Keratinocyte (primary cell): ENCODE measurements at regions not wholly inside any gene's neighbourhood (a gene's known extent, or its start where the extent isn't known, plus 50 kb on each side); places are given as distances from the start of the nearest gene placed in this dataset.

ENCODE experiments used
- DNase-seq: peaks from one replicate; pipeline ENCODE4 v3.0.0-alpha.2; 2011; ENCODE audit warnings: low read depth, missing footprints, low spot score
- FAIRE-seq: peaks from 2 replicates; lab custom pipeline; 2011; peaks lifted over from hg19 to GRCh38; lab: Jason Lieb, UNC
- H2AFZ ChIP-seq: 2 replicates; pipeline ENCODE4 v1.6.0; 2012; ENCODE audit warnings: low read length, control low read depth, inconsistent platforms; ENCODE audit not compliant: control insufficient read depth
- H3K27ac ChIP-seq: 2 replicates; pipeline ENCODE4 v1.5.1; 2011; ENCODE audit warnings: low read length; ENCODE audit not compliant: control insufficient read depth, insufficient read depth
- H3K27me3 ChIP-seq: 3 replicates; pipeline ENCODE4 v1.6.0; 2011; ENCODE audit warnings: low read length; ENCODE audit not compliant: control insufficient read depth, insufficient read depth; ENCODE audit errors: extremely low read depth
- H3K36me3 ChIP-seq, 2 experiments: 2 replicates in 1 of 2; 3 replicates in 1 of 2; pipeline ENCODE4 v1.5.1; 2011; ENCODE audit warnings: low read length in 2 of 2, mild to moderate bottlenecking in 1 of 2; ENCODE audit not compliant: control insufficient read depth in 2 of 2, insufficient read depth in 2 of 2; ENCODE audit errors: extremely low read depth in 1 of 2
- H3K4me1 ChIP-seq: 3 replicates; pipeline ENCODE4 v1.5.1; 2011; ENCODE audit warnings: low read length; ENCODE audit not compliant: control insufficient read depth, insufficient read depth; ENCODE audit errors: extremely low read depth
- H3K4me2 ChIP-seq: 3 replicates; pipeline ENCODE4 v1.6.0; 2011; ENCODE audit warnings: low read depth, low read length; ENCODE audit not compliant: control insufficient read depth, insufficient read depth; ENCODE audit errors: extremely low read depth
- H3K4me3 ChIP-seq, 3 experiments: fragments of 200-600 bp in 1 of 3; sonication (generic) in 1 of 3; 2 replicates in 2 of 3; 3 replicates in 1 of 3; pipeline ENCODE4 v1.5.1; 2011 to 2016; ENCODE audit warnings: low read length in 3 of 3, mild to moderate bottlenecking in 3 of 3, control low read depth in 2 of 3, inconsistent platforms in 1 of 3, low read depth in 1 of 3, mixed read lengths in 1 of 3, mixed run types in 1 of 3, moderate library complexity in 1 of 3; ENCODE audit not compliant: control insufficient read depth in 2 of 3, insufficient read depth in 2 of 3; ENCODE audit errors: extremely low read depth in 1 of 3
- H3K79me2 ChIP-seq: 2 replicates; pipeline ENCODE4 v1.6.0; 2012; ENCODE audit warnings: low read length; ENCODE audit not compliant: control insufficient read depth, insufficient read depth
- H3K9ac ChIP-seq: 3 replicates; pipeline ENCODE4 v1.6.0; 2011; ENCODE audit warnings: low read length; ENCODE audit not compliant: control insufficient read depth, insufficient read depth; ENCODE audit errors: extremely low read depth
- H3K9me1 ChIP-seq: 3 replicates; pipeline ENCODE4 v1.6.0; 2011; ENCODE audit warnings: low read length; ENCODE audit not compliant: control insufficient read depth, insufficient read depth; ENCODE audit errors: extremely low read depth
- H3K9me3 ChIP-seq: 2 replicates; pipeline ENCODE4 v1.5.1; 2012; ENCODE audit warnings: low read depth, low read length; ENCODE audit not compliant: control insufficient read depth
- H4K20me1 ChIP-seq: 3 replicates; pipeline ENCODE4 v1.6.0; 2011; ENCODE audit warnings: low read length; ENCODE audit not compliant: control insufficient read depth, insufficient read depth; ENCODE audit errors: extremely low read depth
- EZH2 ChIP-seq: IDR thresholded peaks from one replicate; pipeline ENCODE4 v1.6.1; 2012; ENCODE audit warnings: inconsistent platforms, mild to moderate bottlenecking, low read length, moderate library complexity
- dilution Hi-C: fragments of 300-500 bp; cut with MboI; formaldehyde crosslinking; loops from one replicate; pipeline ENCODE4 v1.7.0; 2020; ENCODE audit warnings: low sequenced_read_pairs; ENCODE audit not compliant: extremely low pct_ligation_motif_present
- TF ChIP-seq, protein P1 (sequence below), 3 experiments: IDR thresholded peaks in 1 of 3; conservative IDR thresholded peaks in 1 of 3; optimal IDR thresholded peaks in 1 of 3; 2 replicates in 2 of 3; 3 replicates in 1 of 3; pipeline versions ENCODE3 to v1.5.1; 2011; ENCODE audit warnings: low read length in 3 of 3, mild to moderate bottlenecking in 3 of 3, moderate library complexity in 2 of 3, control low read depth in 1 of 3, inconsistent platforms in 1 of 3; ENCODE audit not compliant: insufficient read depth in 2 of 3; ENCODE audit errors: extremely low read depth in 1 of 3

- Histone ChIP-seq H3K79me2 (no peaks in the 10 kb centered on the region), H3K36me3 (no peaks in the 10 kb centered on the region), H3K9me3 (no peaks in the 10 kb centered on the region), H3K9me1 (no peaks in the 10 kb centered on the region), H3K4me2 (no peak overlapping the region), H3K27me3 (peaks cover 3% of the 10 kb centered on the region), H3K4me1 (peaks cover 12% of the 10 kb centered on the region), H3K9ac (no peak overlapping the region), H3K27ac (no peak overlapping the region), H4K20me1 (no peaks in the 10 kb centered on the region), H3K4me3 (no peak overlapping the region), H2AFZ (no peak overlapping the region)
- TF ChIP-seq EZH2 = no peak
- TF ChIP-seq, protein P1, sequence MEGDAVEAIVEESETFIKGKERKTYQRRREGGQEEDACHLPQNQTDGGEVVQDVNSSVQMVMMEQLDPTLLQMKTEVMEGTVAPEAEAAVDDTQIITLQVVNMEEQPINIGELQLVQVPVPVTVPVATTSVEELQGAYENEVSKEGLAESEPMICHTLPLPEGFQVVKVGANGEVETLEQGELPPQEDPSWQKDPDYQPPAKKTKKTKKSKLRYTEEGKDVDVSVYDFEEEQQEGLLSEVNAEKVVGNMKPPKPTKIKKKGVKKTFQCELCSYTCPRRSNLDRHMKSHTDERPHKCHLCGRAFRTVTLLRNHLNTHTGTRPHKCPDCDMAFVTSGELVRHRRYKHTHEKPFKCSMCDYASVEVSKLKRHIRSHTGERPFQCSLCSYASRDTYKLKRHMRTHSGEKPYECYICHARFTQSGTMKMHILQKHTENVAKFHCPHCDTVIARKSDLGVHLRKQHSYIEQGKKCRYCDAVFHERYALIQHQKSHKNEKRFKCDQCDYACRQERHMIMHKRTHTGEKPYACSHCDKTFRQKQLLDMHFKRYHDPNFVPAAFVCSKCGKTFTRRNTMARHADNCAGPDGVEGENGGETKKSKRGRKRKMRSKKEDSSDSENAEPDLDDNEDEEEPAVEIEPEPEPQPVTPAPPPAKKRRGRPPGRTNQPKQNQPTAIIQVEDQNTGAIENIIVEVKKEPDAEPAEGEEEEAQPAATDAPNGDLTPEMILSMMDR (optimal IDR thresholded peaks at IDR 0.05 in 1 of 3, IDR thresholded peaks at IDR 0.05 in 1 of 3, conservative IDR thresholded peaks at IDR 0.05 in 1 of 3; ENCODE audit: extremely low read depth in 1 of 3, insufficient read depth in 2 of 3, low read length in 3 of 3) = no peak
- FAIRE-seq (no peak), DNase-seq (no peak)
- dilution Hi-C loops = no loop called here
Observed at GRCh38 chr9:91038483-91039124, 237.0 kb downstream of the SYK start.

- Histone ChIP-seq H3K4me2 (no peak overlapping the region), H3K27me3 (peaks cover 3% of the 10 kb centered on the region), H3K36me3 (no peaks in the 10 kb centered on the region), H3K9me1 (no peaks in the 10 kb centered on the region), H2AFZ (no peak overlapping the region), H3K27ac (no peak overlapping the region), H4K20me1 (no peaks in the 10 kb centered on the region), H3K9me3 (no peaks in the 10 kb centered on the region), H3K4me1 (peaks cover 12% of the 10 kb centered on the region), H3K9ac (no peak overlapping the region), H3K4me3 (no peak overlapping the region), H3K79me2 (no peaks in the 10 kb centered on the region)
- DNase-seq (no peak), FAIRE-seq (no peak)
- TF ChIP-seq, protein P1 (optimal IDR thresholded peaks at IDR 0.05 in 1 of 3, IDR thresholded peaks at IDR 0.05 in 1 of 3, conservative IDR thresholded peaks at IDR 0.05 in 1 of 3; ENCODE audit: extremely low read depth in 1 of 3, insufficient read depth in 2 of 3, low read length in 3 of 3) = no peak
- dilution Hi-C loops = no loop called here
Observed at GRCh38 chr9:91039125-91039834, 237.7 kb downstream of the SYK start.
